ENCODE measurements at regions not wholly inside any gene's neighbourhood (a gene's known extent, or its start where the extent isn't known, plus 50 kb on each side); places are given as distances from the start of the nearest gene placed in this dataset.

GRCh38 chr6:134477991-134478635, 160.2 kb upstream of the SGK1 start:
- no peak for TF ChIP-seq CTCF (IDR thresholded peaks at IDR 0.05; ENCODE audit: low read depth, low read length, missing control alignments)
- no peak overlapping the region for H3K27ac ChIP-seq
- DNase-seq, result peak; percentile 40
- in situ Hi-C loops (cut with HindIII; ENCODE audit: low pct_ligation_motif_present, low sequenced_read_pairs), result no loop called here
- H3K27me3 ChIP-seq (replicated peaks), result no peaks in the 10 kb centered on the region
- no peaks in the 10 kb centered on the region for H3K36me3 ChIP-seq (replicated peaks)
- H3K4me3 ChIP-seq (ENCODE audit: low read depth, low read length), result no peak overlapping the region

DNA sequence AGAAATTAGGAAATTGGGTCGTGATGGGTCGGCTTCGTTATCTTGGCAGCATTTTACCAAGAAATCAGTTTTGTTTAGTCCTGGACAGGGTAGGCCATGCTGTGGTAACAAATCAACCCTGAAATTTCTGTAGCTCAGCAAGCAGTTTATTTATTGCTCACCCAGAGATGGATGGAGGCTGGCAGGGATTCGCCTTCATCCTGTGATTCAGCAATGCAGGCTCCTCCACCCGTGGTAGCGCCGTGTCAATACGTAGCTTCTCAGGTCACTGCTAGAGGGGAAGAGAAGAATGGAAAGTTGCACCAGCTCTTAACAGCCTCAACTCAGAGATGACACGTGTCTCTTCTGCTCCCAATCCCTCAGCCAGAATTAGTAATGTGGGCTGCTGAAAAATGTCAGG, 157.0 kb upstream of the SGK1 start:
- Histone ChIP-seq H3K36me3 (replicated peaks) (no peaks in the 10 kb centered on the region), H3K4me3 (ENCODE audit: low read depth, low read length) (no peak overlapping the region), H3K27me3 (replicated peaks) (no peaks in the 10 kb centered on the region), H3K27ac (no peak overlapping the region)
- in situ Hi-C loops (cut with HindIII; ENCODE audit: low pct_ligation_motif_present, low sequenced_read_pairs), result no loop called here
- no peak for DNase-seq
- TF ChIP-seq CTCF (IDR thresholded peaks at IDR 0.05; ENCODE audit: low read depth, low read length, missing control alignments), result no peak

GRCh38 chr6:134472661-134473060, 154.7 kb upstream of the SGK1 start:
- Histone ChIP-seq H3K27ac (no peak overlapping the region), H3K4me3 (ENCODE audit: low read depth, low read length) (no peak overlapping the region), H3K27me3 (replicated peaks) (no peaks in the 10 kb centered on the region), H3K36me3 (replicated peaks) (no peaks in the 10 kb centered on the region)
- in situ Hi-C loops (cut with HindIII; ENCODE audit: low pct_ligation_motif_present, low sequenced_read_pairs), result no loop called here
- TF ChIP-seq CTCF (IDR thresholded peaks at IDR 0.05; ENCODE audit: low read depth, low read length, missing control alignments), result no peak
- DNase-seq, result no peak

DNA sequence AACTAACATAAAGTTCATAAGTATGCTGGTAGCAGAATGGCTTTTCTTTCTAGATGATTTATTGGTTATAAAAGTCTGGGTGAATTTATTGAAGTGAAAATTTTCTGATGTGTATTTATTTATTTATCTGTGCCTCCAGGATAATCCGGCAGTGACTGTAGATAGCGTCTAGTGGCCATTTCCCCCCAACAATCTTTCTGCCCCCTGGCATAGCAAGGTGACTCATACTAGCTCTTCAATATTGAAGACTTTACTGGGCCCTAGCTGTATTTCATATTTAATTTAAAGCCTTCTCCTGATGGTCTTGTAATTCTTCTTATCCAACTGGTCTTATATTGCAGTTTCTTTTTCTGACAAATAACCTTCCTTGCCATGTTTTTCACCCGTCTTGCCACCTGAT, 154.1 kb upstream of the SGK1 start:
- in situ Hi-C loops (cut with HindIII; ENCODE audit: low pct_ligation_motif_present, low sequenced_read_pairs), result no loop called here
- DNase-seq, result no peak
- TF ChIP-seq CTCF (IDR thresholded peaks at IDR 0.05; ENCODE audit: low read depth, low read length, missing control alignments), result no peak
- Histone ChIP-seq H3K27me3 (replicated peaks) (no peaks in the 10 kb centered on the region), H3K27ac (no peak overlapping the region), H3K36me3 (replicated peaks) (no peaks in the 10 kb centered on the region), H3K4me3 (ENCODE audit: low read depth, low read length) (no peak overlapping the region)

DNA sequence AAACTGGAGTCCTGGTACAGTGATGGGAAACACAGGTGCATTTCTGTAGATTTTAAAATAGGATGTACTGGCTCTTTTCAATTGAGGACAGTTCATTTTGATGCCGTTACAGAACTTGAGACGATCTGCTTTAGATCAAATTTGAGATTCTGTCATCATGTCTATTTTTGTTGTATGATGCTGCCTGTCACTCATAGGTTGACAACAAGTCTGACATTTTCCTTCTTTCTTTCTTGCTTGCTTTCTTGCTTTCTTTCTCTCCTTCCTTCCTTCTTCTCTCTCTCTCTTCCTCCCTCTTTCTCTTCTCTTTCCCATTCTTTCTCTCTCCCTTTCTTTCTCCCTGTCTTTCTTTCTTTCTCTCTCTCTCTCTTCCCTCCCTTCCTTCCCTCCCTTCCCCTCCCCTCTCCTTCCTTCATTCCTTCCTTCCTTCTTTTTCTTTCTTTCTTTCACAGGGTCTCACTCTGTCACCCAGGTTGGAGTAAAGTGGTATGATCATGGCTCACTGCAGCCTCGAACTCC, 152.6 kb upstream of the SGK1 start:
- no peaks in the 10 kb centered on the region for H3K36me3 ChIP-seq (replicated peaks)
- in situ Hi-C loops (cut with HindIII; ENCODE audit: low pct_ligation_motif_present, low sequenced_read_pairs), result no loop called here
- H3K4me3 ChIP-seq (ENCODE audit: low read depth, low read length), result no peak overlapping the region
- no peak overlapping the region for H3K27ac ChIP-seq
- TF ChIP-seq CTCF (IDR thresholded peaks at IDR 0.05; ENCODE audit: low read depth, low read length, missing control alignments), result no peak
- DNase-seq, result no peak
- H3K27me3 ChIP-seq (replicated peaks), result no peaks in the 10 kb centered on the region
